ENCODE measurements at regions not wholly inside any gene's neighbourhood (a gene's known extent, or its start where the extent isn't known, plus 50 kb on each side); places are given as distances from the start of the nearest gene placed in this dataset.

- H3K9ac ChIP-seq (ENCODE audit: insufficient read depth, low read depth, low read length) = no peak overlapping the region
- in situ Hi-C loops (cut with HindIII; ENCODE audit: extremely low pct_ligation_motif_present, low pct_unique_long_range_greater_than_20kb) (no loop called here), intact Hi-C loops (cut with micrococcal nuclease; ENCODE audit: unreplicated experiment) (no loop called here)
- no peak for ATAC-seq
- no peak overlapping the region for H3K4me3 ChIP-seq (replicated peaks in 1 of 3; ENCODE audit: insufficient read depth in 1 of 3, low read depth in 2 of 3, low read length in 3 of 3)
- DNase-seq (ENCODE audit: low spot score) = no peak
- no peak for TF ChIP-seq THAP7 (CRISPR knock-in tag; IDR thresholded peaks at IDR 0.05)
- no peak for TF ChIP-seq ZNF878 (CRISPR knock-in tag; IDR thresholded peaks at IDR 0.05)
- TF ChIP-seq MIER2 (CRISPR knock-in tag; IDR thresholded peaks at IDR 0.05) = no peak
- TF ChIP-seq ZNF687 (CRISPR knock-in tag; IDR thresholded peaks at IDR 0.05) = no peak
- TF ChIP-seq CENPX (CRISPR knock-in tag; IDR thresholded peaks at IDR 0.05) = no peak
- TF ChIP-seq ZNF564 (CRISPR knock-in tag; IDR thresholded peaks at IDR 0.05) = no peak
- no peak for TF ChIP-seq ZFP90 (CRISPR knock-in tag; IDR thresholded peaks at IDR 0.05; ENCODE audit: borderline replicate concordance)
- no peak for FAIRE-seq
- 7% methylated on average over 6 of the region's 6 CpGs for whole genome bisulfite sequencing (ENCODE audit: low lambda C conversion rate)
- H3K4me1 ChIP-seq (ENCODE audit: insufficient read depth, low read length) = no peaks in the 10 kb centered on the region
- BruUV-seq (replicated peaks) = no TSS peak
- no peak overlapping the region for H2AFZ ChIP-seq (ENCODE audit: low read length)
- ChIA-PET CTCF (ENCODE audit: low intra/inter-chr PET ratio, low total read pairs) (no interaction called here), POLR2A (no interaction called here)
- no peaks in the 10 kb centered on the region for H4K20me1 ChIP-seq (ENCODE audit: insufficient read depth, low read length)
- no peak overlapping the region for H3K4me2 ChIP-seq (ENCODE audit: low read depth, low read length)
- no peaks in the 10 kb centered on the region for H3K27me3 ChIP-seq (ENCODE audit: control insufficient read depth in 1 of 2, insufficient read depth in 2 of 2, low read length in 2 of 2)
- no peaks in the 10 kb centered on the region for H3K36me3 ChIP-seq (replicated peaks in 1 of 2; ENCODE audit: control insufficient read depth in 1 of 2, insufficient read depth in 2 of 2, low read length in 2 of 2)
- H3K79me2 ChIP-seq (ENCODE audit: insufficient read depth, low read length) = no peaks in the 10 kb centered on the region
- H3K27ac ChIP-seq (ENCODE audit: extremely low read length, insufficient read depth, low read length) = no peak overlapping the region
- H3K9me3 ChIP-seq (ENCODE audit: low read length) = no peaks in the 10 kb centered on the region
Observed at GRCh38 chr2:181376442-181376841, 80.7 kb upstream of the ITGA4 start.

Measured in HepG2 (cell line).